ENCODE measurements at regions not wholly inside any gene's neighbourhood (a gene's known extent, or its start where the extent isn't known, plus 50 kb on each side); places are given as distances from the start of the nearest gene placed in this dataset.

- no peak for DNase-seq (ENCODE audit: low read depth)
- H3K4me3 ChIP-seq (ENCODE audit: low read depth, low read length), result no peak overlapping the region
- TF ChIP-seq POLR2A (IDR thresholded peaks at IDR 0.05; ENCODE audit: extremely low read depth, insufficient read length), result no peak
- TF ChIP-seq, protein P1, sequence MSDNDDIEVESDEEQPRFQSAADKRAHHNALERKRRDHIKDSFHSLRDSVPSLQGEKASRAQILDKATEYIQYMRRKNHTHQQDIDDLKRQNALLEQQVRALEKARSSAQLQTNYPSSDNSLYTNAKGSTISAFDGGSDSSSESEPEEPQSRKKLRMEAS (IDR thresholded peaks at IDR 0.05; ENCODE audit: low read depth, low read length), result no peak
These were observed 518.2 kb upstream of the ID4 start for GRCh38 chr6:19319005-19319404.

- no peak for TF ChIP-seq MYC (IDR thresholded peaks at IDR 0.05; ENCODE audit: low read depth, low read length)
- TF ChIP-seq, protein P2, sequence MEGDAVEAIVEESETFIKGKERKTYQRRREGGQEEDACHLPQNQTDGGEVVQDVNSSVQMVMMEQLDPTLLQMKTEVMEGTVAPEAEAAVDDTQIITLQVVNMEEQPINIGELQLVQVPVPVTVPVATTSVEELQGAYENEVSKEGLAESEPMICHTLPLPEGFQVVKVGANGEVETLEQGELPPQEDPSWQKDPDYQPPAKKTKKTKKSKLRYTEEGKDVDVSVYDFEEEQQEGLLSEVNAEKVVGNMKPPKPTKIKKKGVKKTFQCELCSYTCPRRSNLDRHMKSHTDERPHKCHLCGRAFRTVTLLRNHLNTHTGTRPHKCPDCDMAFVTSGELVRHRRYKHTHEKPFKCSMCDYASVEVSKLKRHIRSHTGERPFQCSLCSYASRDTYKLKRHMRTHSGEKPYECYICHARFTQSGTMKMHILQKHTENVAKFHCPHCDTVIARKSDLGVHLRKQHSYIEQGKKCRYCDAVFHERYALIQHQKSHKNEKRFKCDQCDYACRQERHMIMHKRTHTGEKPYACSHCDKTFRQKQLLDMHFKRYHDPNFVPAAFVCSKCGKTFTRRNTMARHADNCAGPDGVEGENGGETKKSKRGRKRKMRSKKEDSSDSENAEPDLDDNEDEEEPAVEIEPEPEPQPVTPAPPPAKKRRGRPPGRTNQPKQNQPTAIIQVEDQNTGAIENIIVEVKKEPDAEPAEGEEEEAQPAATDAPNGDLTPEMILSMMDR (IDR thresholded peaks at IDR 0.05; ENCODE audit: low read depth, low read length), result no peak
- no peak for TF ChIP-seq POLR2A (IDR thresholded peaks at IDR 0.05; ENCODE audit: extremely low read depth, insufficient read length)
- TF ChIP-seq, protein P1 (IDR thresholded peaks at IDR 0.05; ENCODE audit: low read depth, low read length), result no peak
- DNase-seq (ENCODE audit: low read depth), result no peak
- no peak overlapping the region for H3K4me3 ChIP-seq (ENCODE audit: low read depth, low read length)
These were observed 517.0 kb upstream of the ID4 start for GRCh38 chr6:19320111-19320581.

DNA sequence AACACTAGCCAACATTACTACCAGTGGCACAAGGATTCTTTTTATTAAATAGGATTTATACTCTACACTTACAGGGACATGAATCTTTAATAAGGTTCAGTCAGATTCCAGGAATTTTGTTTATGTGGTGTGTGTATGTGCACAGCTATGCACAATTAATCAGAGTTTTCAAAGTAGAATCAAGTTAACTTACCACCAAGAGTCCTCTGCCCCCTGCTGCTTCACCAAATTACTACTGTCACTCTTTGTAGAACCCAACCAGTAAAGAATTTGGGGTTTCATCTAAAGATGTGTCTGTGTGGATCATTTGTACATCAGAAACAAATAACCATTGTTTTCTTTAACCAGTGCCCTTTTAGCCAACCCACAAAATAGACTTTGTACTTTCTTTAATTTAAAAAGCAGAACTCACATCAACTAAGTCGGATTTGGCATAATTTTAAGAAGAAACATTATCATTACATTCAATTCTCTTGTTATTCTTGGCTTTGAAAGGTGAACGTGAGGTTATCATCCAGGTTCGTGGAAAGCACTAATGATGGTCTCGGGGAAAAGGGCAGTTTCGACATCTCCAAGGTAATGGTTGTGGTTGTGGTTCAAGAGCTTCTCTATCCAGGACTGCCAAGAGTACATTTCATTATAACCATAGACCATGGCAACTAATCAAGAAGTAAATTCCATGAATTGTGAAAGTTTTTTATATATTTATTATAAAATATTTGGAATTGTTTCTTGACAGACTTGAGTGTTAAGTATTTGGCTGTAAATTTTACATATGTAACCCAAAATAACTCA is 514.3 kb upstream of the ID4 start:
- no peak for DNase-seq (ENCODE audit: low read depth)
- no peak overlapping the region for H3K4me3 ChIP-seq (ENCODE audit: low read depth, low read length)
- no peak for TF ChIP-seq POLR2A (IDR thresholded peaks at IDR 0.05; ENCODE audit: extremely low read depth, insufficient read length)
- TF ChIP-seq, protein P1 (IDR thresholded peaks at IDR 0.05; ENCODE audit: low read depth, low read length), result no peak

DNA sequence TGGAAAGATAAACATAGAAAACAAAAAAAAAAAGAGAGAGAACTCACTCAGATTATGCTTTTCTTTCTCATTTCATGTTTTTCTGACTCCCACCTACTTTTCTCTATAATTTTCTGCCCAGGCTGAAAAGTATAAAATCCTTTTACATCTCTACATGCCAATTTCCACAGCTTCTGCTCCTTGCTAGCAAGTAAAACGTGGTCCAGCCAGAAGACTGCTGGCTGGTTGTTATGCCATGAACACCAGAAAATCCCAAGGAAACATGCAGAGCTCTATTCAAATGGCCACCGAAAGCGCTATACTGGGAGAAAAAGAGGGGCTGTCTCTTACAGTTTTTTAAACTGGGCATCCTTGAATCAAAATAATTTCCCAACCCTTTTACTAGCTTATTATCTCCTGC is 512.8 kb upstream of the ID4 start:
- DNase-seq (ENCODE audit: low read depth), result no peak
- H3K4me3 ChIP-seq (ENCODE audit: low read depth, low read length), result no peak overlapping the region
- TF ChIP-seq, protein P2 (IDR thresholded peaks at IDR 0.05; ENCODE audit: low read depth, low read length), result no peak
- TF ChIP-seq POLR2A (IDR thresholded peaks at IDR 0.05; ENCODE audit: extremely low read depth, insufficient read length) (no peak), MYC (IDR thresholded peaks at IDR 0.05; ENCODE audit: low read depth, low read length) (no peak)
- TF ChIP-seq, protein P1 (IDR thresholded peaks at IDR 0.05; ENCODE audit: low read depth, low read length), result no peak

GRCh38 chr6:19325335-19325789 is 511.8 kb upstream of the ID4 start:
- H3K4me3 ChIP-seq (ENCODE audit: low read depth, low read length), result no peak overlapping the region
- no peak for DNase-seq (ENCODE audit: low read depth)
- TF ChIP-seq POLR2A (IDR thresholded peaks at IDR 0.05; ENCODE audit: extremely low read depth, insufficient read length) (no peak), MYC (IDR thresholded peaks at IDR 0.05; ENCODE audit: low read depth, low read length) (no peak)
- TF ChIP-seq, protein P1 (IDR thresholded peaks at IDR 0.05; ENCODE audit: low read depth, low read length), result no peak
- TF ChIP-seq, protein P2 (IDR thresholded peaks at IDR 0.05; ENCODE audit: low read depth, low read length), result no peak

DNA sequence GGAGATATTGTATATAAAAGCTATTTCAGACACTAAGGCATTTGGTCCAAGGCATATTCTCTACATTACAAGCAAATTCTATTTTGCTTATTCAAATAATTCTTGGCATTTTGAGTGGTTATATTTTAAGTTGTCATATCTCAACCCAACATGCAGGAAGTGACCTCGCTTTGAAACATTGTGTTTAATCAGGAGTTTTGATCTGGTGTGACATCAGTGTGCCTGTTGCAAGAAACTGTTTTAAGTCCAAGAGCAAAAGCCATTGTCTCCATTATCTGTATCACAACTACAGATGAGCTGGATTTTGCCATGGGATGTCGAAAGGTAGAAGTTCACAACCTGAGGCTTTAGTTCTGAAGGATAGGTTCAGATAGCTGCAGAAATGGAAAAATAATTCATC is 509.9 kb upstream of the ID4 start:
- TF ChIP-seq, protein P1 (IDR thresholded peaks at IDR 0.05; ENCODE audit: low read depth, low read length), result no peak
- no peak for TF ChIP-seq MYC (IDR thresholded peaks at IDR 0.05; ENCODE audit: low read depth, low read length)
- TF ChIP-seq POLR2A (IDR thresholded peaks at IDR 0.05; ENCODE audit: extremely low read depth, insufficient read length), result no peak
- TF ChIP-seq, protein P2 (IDR thresholded peaks at IDR 0.05; ENCODE audit: low read depth, low read length), result no peak
- no peak overlapping the region for H3K4me3 ChIP-seq (ENCODE audit: low read depth, low read length)
- no peak for DNase-seq (ENCODE audit: low read depth)
